Caco-2 (cell line): ENCODE measurements at regions not wholly inside any gene's neighbourhood (a gene's known extent, or its start where the extent isn't known, plus 50 kb on each side); places are given as distances from the start of the nearest gene placed in this dataset.
A peak's percentile ranks its signal among the peaks of the same experiment; 100 is the strongest.

Experiments used
- BruUV-seq: library from RNA; stranded (reverse); fragments of 400-500 nt; replicated peaks from 2 replicates; lab custom pipeline; 2021; lab: Mats Ljungman, UMichigan
- CTCF ChIA-PET: fragments of 300-600 bp; sonication (Branson Sonifier 250); formaldehyde crosslinking; loops from one replicate; lab custom pipeline; 2022; ENCODE audit warnings: antibody characterized with exemption; lab: Charles Lee
- POLR2A ChIA-PET: fragments of 300-600 bp; sonication (Branson Sonifier 250); formaldehyde crosslinking; loops from one replicate; lab custom pipeline; 2022; ENCODE audit warnings: antibody characterized with exemption; lab: Charles Lee
- DNase-seq, 2 experiments: peaks; one replicate each; pipeline versions ENCODE4 v3.0.0 to v3.0.0-alpha.2; 2020 to 2022
- H3K27me3 ChIP-seq: replicated peaks from 2 replicates; pipeline ENCODE4 v1.6.0; 2011; ENCODE audit warnings: low read length; ENCODE audit not compliant: control insufficient read depth, insufficient read depth
- H3K36me3 ChIP-seq: 2 replicates; pipeline ENCODE4 v1.5.1; 2011; ENCODE audit warnings: low read length; ENCODE audit not compliant: control insufficient read depth, insufficient read depth
- H3K4me1 ChIP-seq: fragments of 250-450 bp; sonication (Bioruptor Pico); 2 replicates; pipeline ENCODE4 v1.5.1; 2020; ENCODE audit warnings: mild to moderate bottlenecking
- H3K4me3 ChIP-seq: 2 replicates; pipeline ENCODE4 v1.5.1; 2011; ENCODE audit warnings: low read depth, mild to moderate bottlenecking, control low read depth, low read length
- H3K9me3 ChIP-seq: fragments of 250-450 bp; sonication (Bioruptor Pico); 2 replicates; pipeline ENCODE4 v1.5.1; 2020; ENCODE audit warnings: mild to moderate bottlenecking, moderate library complexity
- H3K27ac Mint-ChIP-seq: one replicate; pipeline ENCODE4 v1.8.0; 2022; ENCODE audit warnings: mixed read lengths; ENCODE audit not compliant: unreplicated experiment
- H3K27me3 Mint-ChIP-seq: one replicate; pipeline ENCODE4 v1.8.0; 2022; ENCODE audit warnings: mixed read lengths; ENCODE audit not compliant: insufficient read depth, unreplicated experiment
- H3K36me3 Mint-ChIP-seq: one replicate; pipeline ENCODE4 v1.8.0; 2022; ENCODE audit warnings: mild to moderate bottlenecking, mixed read lengths; ENCODE audit not compliant: insufficient read depth, unreplicated experiment
- H3K4me1 Mint-ChIP-seq: one replicate; pipeline ENCODE4 v1.8.0; 2022; ENCODE audit warnings: low read depth, mixed read lengths; ENCODE audit not compliant: unreplicated experiment
- H3K4me3 Mint-ChIP-seq: one replicate; pipeline ENCODE4 v1.8.0; 2022; ENCODE audit warnings: mild to moderate bottlenecking, moderate library complexity, mixed read lengths; ENCODE audit not compliant: unreplicated experiment
- H3K9me3 Mint-ChIP-seq: one replicate; pipeline ENCODE4 v1.8.0; 2022; ENCODE audit warnings: mixed read lengths; ENCODE audit not compliant: unreplicated experiment
- intact Hi-C: fragments of 100-400 bp; cut with micrococcal nuclease; formaldehyde crosslinking; loops from one replicate; pipeline ENCODE4 v1.10.0; 2022; ENCODE audit not compliant: unreplicated experiment
- TF ChIP-seq, protein P1 (sequence below), 2 experiments: fragments of 200-600 bp in 1 of 2; IDR thresholded peaks; 1 replicate in 1 of 2; 2 replicates in 1 of 2; pipeline versions ENCODE4 v1.5.1 to v1.8.0; 2011 to 2022; ENCODE audit warnings: antibody characterized with exemption in 1 of 2, control low read depth in 1 of 2, inconsistent platforms in 1 of 2, low read depth in 1 of 2, low read length in 1 of 2, mild to moderate bottlenecking in 1 of 2, moderate library complexity in 1 of 2; ENCODE audit not compliant: insufficient read depth in 1 of 2, severe bottlenecking in 1 of 2, unreplicated experiment in 1 of 2

DNA sequence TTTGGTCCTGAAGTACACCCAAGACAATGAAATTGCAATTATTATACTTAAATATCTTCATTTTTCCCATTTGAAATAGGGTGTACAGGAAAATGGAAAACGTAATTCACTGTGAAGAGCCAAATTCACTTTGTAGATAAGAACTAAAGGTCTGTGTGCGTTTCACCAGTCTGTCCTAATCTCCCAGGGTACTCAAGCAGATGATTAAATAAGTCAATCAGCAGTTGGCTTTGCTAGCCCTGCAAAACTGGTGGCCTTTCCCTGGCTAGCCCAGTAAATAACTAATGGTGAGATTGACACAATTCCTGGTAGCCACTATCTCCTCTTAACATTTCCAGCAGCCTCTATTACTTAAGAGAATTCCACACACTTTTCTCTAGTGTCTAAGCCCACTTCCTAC, 389.3 kb downstream of the TBL1XR1 start:
- H3K4me3 Mint-ChIP-seq = no peak overlapping the region
- DNase-seq = no peak
- H3K4me1 ChIP-seq = no peaks in the 10 kb centered on the region
- H3K27me3 Mint-ChIP-seq = no peaks in the 10 kb centered on the region
- intact Hi-C loops = no loop called here
- no peaks in the 10 kb centered on the region for H3K9me3 Mint-ChIP-seq
- no peaks in the 10 kb centered on the region for H3K27me3 ChIP-seq
- no peaks in the 10 kb centered on the region for H3K36me3 Mint-ChIP-seq
- H3K36me3 ChIP-seq = no peaks in the 10 kb centered on the region
- H3K27ac Mint-ChIP-seq = no peak overlapping the region
- ChIA-PET CTCF (no interaction called here), POLR2A (no interaction called here)
- H3K4me1 Mint-ChIP-seq = no peaks in the 10 kb centered on the region
- H3K9me3 ChIP-seq = no peaks in the 10 kb centered on the region
- H3K4me3 ChIP-seq = no peak overlapping the region
- TF ChIP-seq, protein P1, sequence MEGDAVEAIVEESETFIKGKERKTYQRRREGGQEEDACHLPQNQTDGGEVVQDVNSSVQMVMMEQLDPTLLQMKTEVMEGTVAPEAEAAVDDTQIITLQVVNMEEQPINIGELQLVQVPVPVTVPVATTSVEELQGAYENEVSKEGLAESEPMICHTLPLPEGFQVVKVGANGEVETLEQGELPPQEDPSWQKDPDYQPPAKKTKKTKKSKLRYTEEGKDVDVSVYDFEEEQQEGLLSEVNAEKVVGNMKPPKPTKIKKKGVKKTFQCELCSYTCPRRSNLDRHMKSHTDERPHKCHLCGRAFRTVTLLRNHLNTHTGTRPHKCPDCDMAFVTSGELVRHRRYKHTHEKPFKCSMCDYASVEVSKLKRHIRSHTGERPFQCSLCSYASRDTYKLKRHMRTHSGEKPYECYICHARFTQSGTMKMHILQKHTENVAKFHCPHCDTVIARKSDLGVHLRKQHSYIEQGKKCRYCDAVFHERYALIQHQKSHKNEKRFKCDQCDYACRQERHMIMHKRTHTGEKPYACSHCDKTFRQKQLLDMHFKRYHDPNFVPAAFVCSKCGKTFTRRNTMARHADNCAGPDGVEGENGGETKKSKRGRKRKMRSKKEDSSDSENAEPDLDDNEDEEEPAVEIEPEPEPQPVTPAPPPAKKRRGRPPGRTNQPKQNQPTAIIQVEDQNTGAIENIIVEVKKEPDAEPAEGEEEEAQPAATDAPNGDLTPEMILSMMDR (IDR thresholded peaks at IDR 0.05; ENCODE audit: insufficient read depth in 1 of 2, low read depth in 1 of 2, low read length in 1 of 2, severe bottlenecking in 1 of 2, unreplicated experiment in 1 of 2) = no peak
- no TSS peak for BruUV-seq

DNA sequence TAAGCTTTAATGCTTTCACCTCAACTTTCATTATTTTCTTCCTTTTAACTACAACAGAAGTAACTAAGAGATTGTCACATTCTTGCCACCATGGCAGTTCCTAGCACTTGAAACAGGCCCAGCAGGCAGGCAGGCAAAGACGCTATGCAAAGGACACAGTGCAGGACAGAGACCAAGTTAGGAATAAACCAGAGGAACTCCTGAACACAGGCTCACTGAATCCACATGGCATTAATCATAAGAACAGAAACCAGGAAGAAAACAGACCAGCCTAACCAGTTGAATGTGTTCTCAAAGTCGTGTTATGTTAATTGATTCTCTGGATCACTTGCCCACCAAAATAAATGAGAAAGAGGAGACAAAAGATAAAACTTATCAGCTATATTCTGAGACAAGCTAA, 397.6 kb downstream of the TBL1XR1 start:
- no peak overlapping the region for H3K27ac Mint-ChIP-seq
- CTCF ChIA-PET = no interaction called here
- H3K4me3 Mint-ChIP-seq = no peak overlapping the region
- POLR2A ChIA-PET = no interaction called here
- DNase-seq = no peak
- H3K27me3 Mint-ChIP-seq = no peaks in the 10 kb centered on the region
- BruUV-seq = no TSS peak
- Histone ChIP-seq H3K4me3 (no peak overlapping the region), H3K27me3 (no peaks in the 10 kb centered on the region), H3K4me1 (peaks cover 20% of the 10 kb centered on the region), H3K9me3 (no peaks in the 10 kb centered on the region), H3K36me3 (no peaks in the 10 kb centered on the region)
- peaks cover 15% of the 10 kb centered on the region for H3K9me3 Mint-ChIP-seq
- intact Hi-C loops = no loop called here
- H3K36me3 Mint-ChIP-seq = no peaks in the 10 kb centered on the region
- TF ChIP-seq, protein P1 (IDR thresholded peaks at IDR 0.05; ENCODE audit: insufficient read depth in 1 of 2, low read depth in 1 of 2, low read length in 1 of 2, severe bottlenecking in 1 of 2, unreplicated experiment in 1 of 2) = no peak
- H3K4me1 Mint-ChIP-seq = peaks cover 24% of the 10 kb centered on the region

DNA sequence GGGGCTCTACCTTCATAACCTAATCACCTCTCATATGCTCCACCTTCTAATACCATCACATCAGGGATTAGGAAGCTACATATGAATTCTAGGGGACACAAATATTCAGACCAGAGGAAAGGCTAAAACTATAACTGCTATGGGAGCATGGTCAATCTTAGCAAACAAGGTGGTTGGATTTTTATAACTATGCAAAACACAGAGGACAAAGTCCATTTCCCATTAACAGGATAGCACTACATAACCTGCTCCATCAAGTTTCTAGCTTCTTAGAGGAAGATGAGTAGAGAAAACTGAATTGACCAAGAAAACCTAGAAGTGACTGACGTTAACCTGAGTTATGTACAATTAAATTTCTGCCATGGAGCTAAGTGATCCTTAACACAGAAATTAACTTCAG, 398.6 kb downstream of the TBL1XR1 start:
- H3K36me3 Mint-ChIP-seq = no peaks in the 10 kb centered on the region
- peaks cover 15% of the 10 kb centered on the region for H3K9me3 Mint-ChIP-seq
- no peaks in the 10 kb centered on the region for H3K27me3 ChIP-seq
- POLR2A ChIA-PET = no interaction called here
- no peak overlapping the region for H3K27ac Mint-ChIP-seq
- no TSS peak for BruUV-seq
- H3K9me3 ChIP-seq = no peaks in the 10 kb centered on the region
- CTCF ChIA-PET = no interaction called here
- H3K4me3 ChIP-seq = no peak overlapping the region
- H3K4me1 Mint-ChIP-seq = peaks cover 24% of the 10 kb centered on the region
- TF ChIP-seq, protein P1 (IDR thresholded peaks at IDR 0.05; ENCODE audit: insufficient read depth in 1 of 2, low read depth in 1 of 2, low read length in 1 of 2, severe bottlenecking in 1 of 2, unreplicated experiment in 1 of 2) = no peak
- no peaks in the 10 kb centered on the region for H3K27me3 Mint-ChIP-seq
- peaks cover 20% of the 10 kb centered on the region for H3K4me1 ChIP-seq
- no peaks in the 10 kb centered on the region for H3K36me3 ChIP-seq
- intact Hi-C loops = no loop called here
- DNase-seq = peak in 1 of 2 experiments; percentile 2
- no peak overlapping the region for H3K4me3 Mint-ChIP-seq
